Brain microvascular endothelial cell (primary cell): ENCODE measurements at regions not wholly inside any gene's neighbourhood (a gene's known extent, or its start where the extent isn't known, plus 50 kb on each side); places are given as distances from the start of the nearest gene placed in this dataset.

Experiments
- DNase-seq: peaks from one replicate; pipeline ENCODE4 v3.0.0-alpha.2; 2020
- H3K27ac ChIP-seq: fragments of 250-450 bp; sonication (Bioruptor Pico); 2 replicates; pipeline ENCODE4 v1.5.1; 2020; ENCODE audit warnings: mild to moderate bottlenecking, moderate library complexity
- H3K27me3 ChIP-seq: fragments of 250-450 bp; sonication (Bioruptor Pico); replicated peaks from 2 replicates; pipeline ENCODE4 v1.5.1; 2020; ENCODE audit warnings: mild to moderate bottlenecking
- H3K36me3 ChIP-seq: fragments of 250-450 bp; sonication (Bioruptor Pico); replicated peaks from 2 replicates; pipeline ENCODE4 v1.5.1; 2020; ENCODE audit warnings: mild to moderate bottlenecking
- H3K4me3 ChIP-seq: 2 replicates; pipeline ENCODE4 v1.5.1; 2011; ENCODE audit warnings: low read depth, mild to moderate bottlenecking, control low read depth, low read length, moderate library complexity
- CTCF ChIP-seq: IDR thresholded peaks from 2 replicates; pipeline ENCODE4 v1.5.1; 2011; ENCODE audit warnings: low read depth, mild to moderate bottlenecking, moderate library complexity, low read length, control low read depth, inconsistent platforms; ENCODE audit errors: missing control alignments
- in situ Hi-C: cut with HindIII; loops from 2 replicates; pipeline ENCODE4 v1.10.0; 2017; ENCODE audit warnings: low sequenced_read_pairs, low pct_ligation_motif_present

GRCh38 chr21:41634211-41634694 is 126.3 kb upstream of the TMPRSS2 start:
- no peak overlapping the region for H3K27ac ChIP-seq
- DNase-seq, result no peak
- no peak overlapping the region for H3K4me3 ChIP-seq
- no peaks in the 10 kb centered on the region for H3K36me3 ChIP-seq
- no peaks in the 10 kb centered on the region for H3K27me3 ChIP-seq
- in situ Hi-C loops, result no loop called here
- no peak for TF ChIP-seq CTCF

- in situ Hi-C loops, result no loop called here
- no peak overlapping the region for H3K4me3 ChIP-seq
- no peak for DNase-seq
- no peaks in the 10 kb centered on the region for H3K36me3 ChIP-seq
- H3K27me3 ChIP-seq, result no peaks in the 10 kb centered on the region
- TF ChIP-seq CTCF, result no peak
- no peak overlapping the region for H3K27ac ChIP-seq
Observed at GRCh38 chr21:41633627-41634026, 125.7 kb upstream of the TMPRSS2 start.

- TF ChIP-seq CTCF, result no peak
- Histone ChIP-seq H3K4me3 (no peak overlapping the region), H3K27me3 (no peaks in the 10 kb centered on the region), H3K36me3 (no peaks in the 10 kb centered on the region), H3K27ac (no peak overlapping the region)
- no peak for DNase-seq
- in situ Hi-C loops, result no loop called here
Observed at GRCh38 chr21:41632748-41633475, 125.0 kb upstream of the TMPRSS2 start.

GRCh38 chr21:41631564-41632461 is 123.9 kb upstream of the TMPRSS2 start:
- no peak for DNase-seq

GRCh38 chr21:41630917-41631316 is 123.0 kb upstream of the TMPRSS2 start:
- no peaks in the 10 kb centered on the region for H3K36me3 ChIP-seq
- H3K27me3 ChIP-seq, result no peaks in the 10 kb centered on the region
- TF ChIP-seq CTCF, result no peak
- H3K27ac ChIP-seq, result peak overlapping the region; percentile 48
- in situ Hi-C loops, result no loop called here
- DNase-seq, result no peak
- no peak overlapping the region for H3K4me3 ChIP-seq

More at GRCh38 chr21:41631564-41632461, 123.9 kb upstream of the TMPRSS2 start:
- TF ChIP-seq CTCF, result no peak
- in situ Hi-C loops, result no loop called here
- Histone ChIP-seq H3K27ac (no peak overlapping the region), H3K36me3 (no peaks in the 10 kb centered on the region), H3K27me3 (no peaks in the 10 kb centered on the region), H3K4me3 (no peak overlapping the region)
